AG10803 (cell line): ENCODE measurements at regions not wholly inside any gene's neighbourhood (a gene's known extent, or its start where the extent isn't known, plus 50 kb on each side); places are given as distances from the start of the nearest gene placed in this dataset.

Experiments
- DNase-seq: peaks from one replicate; pipeline ENCODE4 v3.0.0; 2010; ENCODE audit warnings: low read depth
- H3K4me3 ChIP-seq: 2 replicates; pipeline ENCODE4 v1.5.1; 2011; ENCODE audit warnings: mild to moderate bottlenecking, low read length, control low read depth
- CTCF ChIP-seq: conservative IDR thresholded peaks from 2 replicates; pipeline ENCODE4 v1.5.1; 2011; ENCODE audit warnings: mild to moderate bottlenecking, low read length, control low read depth, inconsistent platforms

- no peak overlapping the region for H3K4me3 ChIP-seq
- no peak for DNase-seq
- TF ChIP-seq CTCF, result no peak
Observed at GRCh38 chr1:73611681-73612080, 586.3 kb downstream of the LRRIQ3 start.

GRCh38 chr1:73604739-73605138 lies 593.2 kb downstream of the LRRIQ3 start:
- DNase-seq, result no peak
- H3K4me3 ChIP-seq, result no peak overlapping the region
- TF ChIP-seq CTCF, result no peak

GRCh38 chr1:73604211-73604610 lies 593.8 kb downstream of the LRRIQ3 start:
- no peak for TF ChIP-seq CTCF
- H3K4me3 ChIP-seq, result no peak overlapping the region
- no peak for DNase-seq

- no peak for TF ChIP-seq CTCF
- no peak overlapping the region for H3K4me3 ChIP-seq
- DNase-seq, result no peak
Observed at GRCh38 chr1:73593804-73594203, 604.2 kb downstream of the LRRIQ3 start.

- peak; percentile 48 for DNase-seq
- H3K4me3 ChIP-seq, result no peak overlapping the region
- no peak for TF ChIP-seq CTCF
Observed at GRCh38 chr1:73593364-73593763, 604.6 kb downstream of the LRRIQ3 start.

GRCh38 chr1:73587080-73587479 lies 610.9 kb downstream of the LRRIQ3 start:
- DNase-seq, result no peak
- H3K4me3 ChIP-seq, result no peak overlapping the region
- TF ChIP-seq CTCF, result no peak

- no peak for TF ChIP-seq CTCF
- DNase-seq, result no peak
Observed at GRCh38 chr1:73577206-73577605, 620.8 kb downstream of the LRRIQ3 start.

More at GRCh38 chr1:73577206-73577605, 620.8 kb downstream of the LRRIQ3 start:
- H3K4me3 ChIP-seq, result no peak overlapping the region
